Pancreas (tissue), 10 donors: ENCODE measurements at regions not wholly inside any gene's neighbourhood (a gene's known extent, or its start where the extent isn't known, plus 50 kb on each side); places are given as distances from the start of the nearest gene placed in this dataset.

ENCODE experiments used
- ATAC-seq, 4 donors: fragments of 200-7000 bp; cut with Tn5 transposase; one replicate each; pipeline versions ENCODE4 v1.8.0 to v1.9.1; 2020; ENCODE audit warnings: mild to moderate bottlenecking in 4 of 4, moderate library complexity in 4 of 4
- DNase-seq, 6 donors: peaks; one replicate each; pipeline ENCODE4 v3.0.0-alpha.2; 2020
- FAIRE-seq: peaks from 2 replicates; lab custom pipeline; 2012; peaks lifted over from hg19 to GRCh38; lab: Jason Lieb, UNC
- H3K27ac ChIP-seq, 4 donors: fragments of 200-600 bp; sonication (generic); 1 replicate in 3 of 4; 2 replicates in 1 of 4; pipeline versions ENCODE4 v1.5.0 to v1.8.0; 2020
- H3K27me3 ChIP-seq, 4 donors: fragments of 200-600 bp; one replicate each; pipeline ENCODE4 v1.8.0; 2021
- H3K36me3 ChIP-seq, 3 donors: fragments of 200-600 bp; sonication (generic) in 1 of 3; one replicate each; pipeline versions ENCODE4 v1.5.0 to v1.8.0; 2020 to 2021
- H3K4me1 ChIP-seq, 3 donors: fragments of 200-600 bp; one replicate each; pipeline ENCODE4 v1.8.0; 2021
- H3K4me3 ChIP-seq, 4 donors: fragments of 200-600 bp; sonication (generic) in 2 of 4; one replicate each; pipeline versions ENCODE4 v1.5.0 to v1.8.0; 2020 to 2021
- H3K9me3 ChIP-seq, 4 donors: fragments of 200-600 bp; one replicate each; pipeline ENCODE4 v1.8.0; 2021
- WGBS, 2 donors: extraction: QIAGEN DNeasy Blood & Tissue Kit; methylation state at CpG; one replicate each; pipeline ENCODE4 v1.1.7; 2013; 5-methylcytosine and 5-hydroxymethylcytosine counted together
- intact Hi-C, 3 donors: fragments of 100-400 bp; cut with DNase I; formaldehyde crosslinking; loops; one replicate each; pipeline versions ENCODE4 v1.11.1 to v1.14.2; 2022
- TF ChIP-seq, protein P1 (sequence below), 4 donors: fragments of 200-600 bp; sonication (generic) in 3 of 4; IDR thresholded peaks; one replicate each; pipeline versions ENCODE4 v1.5.0 to v1.8.0; 2021; ENCODE audit warnings: antibody characterized with exemption in 4 of 4
- donor health status: healthy with polysubstance abuse.
- donor health status: DM: no; HTN: no; CAD: no; lungs with moderate emphysema.
- donor health status: DM: no; HTN: no; CAD: no.
- donor health status: control.
- donor health status: control.
- donor health status: Bipolar disorder and iron deficiency.
- donor health status: DM: yes; HTN: yes; CAD: no.
- donor health status: DM: no; HTN: no; CAD: no.
- donor health status: DM: no; HTN: no; CAD: no.
- donor health status: DM: yes; HTN: yes; CAD: no.

DNA sequence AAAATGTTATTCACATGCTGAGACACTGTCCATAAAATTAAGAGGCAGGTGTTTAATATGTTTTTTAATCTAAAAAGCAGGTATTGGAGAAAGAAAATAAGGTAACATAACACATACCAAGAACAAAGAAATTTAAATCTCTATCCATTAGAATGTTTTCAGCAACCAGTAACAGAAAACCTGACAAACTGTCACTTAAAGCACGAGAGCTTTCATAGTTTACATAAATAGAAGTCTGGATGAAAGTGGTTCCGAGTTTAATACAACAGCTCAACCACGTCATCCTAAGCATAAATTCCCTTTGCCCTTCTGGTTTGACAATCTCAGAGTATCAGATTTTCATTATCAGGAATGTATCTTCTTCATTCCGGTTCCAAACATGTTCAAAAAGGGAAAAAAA is 1249.4 kb upstream of the SORCS1 start:
- Histone ChIP-seq H3K27ac (no peak overlapping the region), H3K4me3 (no peak overlapping the region), H3K4me1 (no peaks in the 10 kb centered on the region), H3K36me3 (no peaks in the 10 kb centered on the region), H3K9me3 (no peaks in the 10 kb centered on the region), H3K27me3 (no peaks in the 10 kb centered on the region)
- 52 to 71% methylated on average over 4 of the region's 4 CpGs for WGBS, 2 donors
- DNase-seq, result no peak
- TF ChIP-seq, protein P1, sequence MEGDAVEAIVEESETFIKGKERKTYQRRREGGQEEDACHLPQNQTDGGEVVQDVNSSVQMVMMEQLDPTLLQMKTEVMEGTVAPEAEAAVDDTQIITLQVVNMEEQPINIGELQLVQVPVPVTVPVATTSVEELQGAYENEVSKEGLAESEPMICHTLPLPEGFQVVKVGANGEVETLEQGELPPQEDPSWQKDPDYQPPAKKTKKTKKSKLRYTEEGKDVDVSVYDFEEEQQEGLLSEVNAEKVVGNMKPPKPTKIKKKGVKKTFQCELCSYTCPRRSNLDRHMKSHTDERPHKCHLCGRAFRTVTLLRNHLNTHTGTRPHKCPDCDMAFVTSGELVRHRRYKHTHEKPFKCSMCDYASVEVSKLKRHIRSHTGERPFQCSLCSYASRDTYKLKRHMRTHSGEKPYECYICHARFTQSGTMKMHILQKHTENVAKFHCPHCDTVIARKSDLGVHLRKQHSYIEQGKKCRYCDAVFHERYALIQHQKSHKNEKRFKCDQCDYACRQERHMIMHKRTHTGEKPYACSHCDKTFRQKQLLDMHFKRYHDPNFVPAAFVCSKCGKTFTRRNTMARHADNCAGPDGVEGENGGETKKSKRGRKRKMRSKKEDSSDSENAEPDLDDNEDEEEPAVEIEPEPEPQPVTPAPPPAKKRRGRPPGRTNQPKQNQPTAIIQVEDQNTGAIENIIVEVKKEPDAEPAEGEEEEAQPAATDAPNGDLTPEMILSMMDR (IDR thresholded peaks at IDR 0.05), result no peak
- ATAC-seq, result no peak
- intact Hi-C loops, result no loop called here
- FAIRE-seq, result no peak

- WGBS, 2 donors, result 35 to 58% methylated on average over 2 of the region's 2 CpGs
- ATAC-seq, result no peak
- no peak for FAIRE-seq
- Histone ChIP-seq H3K4me3 (no peak overlapping the region), H3K36me3 (no peaks in the 10 kb centered on the region), H3K27me3 (no peaks in the 10 kb centered on the region), H3K4me1 (no peaks in the 10 kb centered on the region), H3K27ac (no peak overlapping the region), H3K9me3 (no peaks in the 10 kb centered on the region)
- intact Hi-C loops, result no loop called here
- DNase-seq, result no peak
- TF ChIP-seq, protein P1 (IDR thresholded peaks at IDR 0.05), result no peak
Observed at GRCh38 chr10:108412323-108412722, 1247.8 kb upstream of the SORCS1 start.

GRCh38 chr10:108411894-108412293 is 1247.4 kb upstream of the SORCS1 start:
- DNase-seq (no peak), ATAC-seq (no peak), FAIRE-seq (no peak)
- WGBS, 2 donors, result 44 to 56% methylated on average over 2 of the region's 2 CpGs
- H3K27ac ChIP-seq, result no peak overlapping the region
- H3K4me3 ChIP-seq, result no peak overlapping the region
- H3K36me3 ChIP-seq, result no peaks in the 10 kb centered on the region
- TF ChIP-seq, protein P1 (IDR thresholded peaks at IDR 0.05), result no peak
- H3K9me3 ChIP-seq, result no peaks in the 10 kb centered on the region
- H3K4me1 ChIP-seq, result no peaks in the 10 kb centered on the region
- intact Hi-C loops, result no loop called here
- H3K27me3 ChIP-seq, result no peaks in the 10 kb centered on the region

GRCh38 chr10:108411206-108411605 is 1246.7 kb upstream of the SORCS1 start:
- H3K36me3 ChIP-seq, result no peaks in the 10 kb centered on the region
- H3K4me1 ChIP-seq, result no peaks in the 10 kb centered on the region
- TF ChIP-seq, protein P1 (IDR thresholded peaks at IDR 0.05), result no peak
- intact Hi-C loops, result no loop called here
- ATAC-seq (no peak), DNase-seq (no peak), FAIRE-seq (no peak)
- no peaks in the 10 kb centered on the region for H3K27me3 ChIP-seq
- no peaks in the 10 kb centered on the region for H3K9me3 ChIP-seq
- H3K27ac ChIP-seq, result no peak overlapping the region
- 59 to 87% methylated on average over 2 of the region's 2 CpGs for WGBS, 2 donors
- H3K4me3 ChIP-seq, result no peak overlapping the region

GRCh38 chr10:108410236-108410635 is 1245.7 kb upstream of the SORCS1 start:
- FAIRE-seq (no peak), ATAC-seq (no peak), DNase-seq (no peak)
- Histone ChIP-seq H3K9me3 (no peaks in the 10 kb centered on the region), H3K27me3 (no peaks in the 10 kb centered on the region), H3K4me3 (no peak overlapping the region), H3K4me1 (no peaks in the 10 kb centered on the region), H3K27ac (no peak overlapping the region), H3K36me3 (no peaks in the 10 kb centered on the region)
- TF ChIP-seq, protein P1 (IDR thresholded peaks at IDR 0.05), result no peak
- WGBS, 2 donors, result 60 to 74% methylated on average over 1 of the region's 1 CpG
- intact Hi-C loops, result no loop called here
